Activated CD8-positive, alpha-beta T cell treated with anti-CD3 and anti-CD28 coated beads for 36 hours (primary cell): ENCODE measurements at regions not wholly inside any gene's neighbourhood (a gene's known extent, or its start where the extent isn't known, plus 50 kb on each side); places are given as distances from the start of the nearest gene placed in this dataset.

Experiments
- ATAC-seq: fragments of 200-7000 bp; cut with Tn5 transposase; one replicate; pipeline ENCODE4 v1.10.0; 2021; ENCODE audit warnings: mild to moderate bottlenecking, moderate library complexity
- CTCF ChIA-PET: fragments of 350-600 bp; sonication (Branson Sonifier 250); formaldehyde crosslinking; loops from one replicate; lab custom pipeline; 2021; ENCODE audit warnings: antibody characterized with exemption; lab: Charles Lee
- POLR2A ChIA-PET: fragments of 350-600 bp; sonication (Branson Sonifier 250); formaldehyde crosslinking; loops from one replicate; lab custom pipeline; 2021; ENCODE audit warnings: antibody characterized with exemption; lab: Charles Lee
- DNase-seq: peaks from one replicate; pipeline ENCODE4 v3.0.0-alpha.2; 2020
- H3K27ac Mint-ChIP-seq: one replicate; pipeline ENCODE4 v1.8.0; 2021; ENCODE audit warnings: mild to moderate bottlenecking, mixed read lengths
- H3K27me3 Mint-ChIP-seq: one replicate; pipeline ENCODE4 v1.8.0; 2021; ENCODE audit warnings: mixed read lengths
- H3K36me3 Mint-ChIP-seq: one replicate; pipeline ENCODE4 v1.8.0; 2021; ENCODE audit warnings: low read depth, mixed read lengths
- H3K4me1 Mint-ChIP-seq: one replicate; pipeline ENCODE4 v1.8.0; 2021; ENCODE audit warnings: low read depth, mixed read lengths
- H3K4me3 Mint-ChIP-seq: one replicate; pipeline ENCODE4 v1.8.0; 2021; ENCODE audit warnings: mild to moderate bottlenecking, moderate library complexity, mixed read lengths
- H3K9me3 Mint-ChIP-seq: one replicate; pipeline ENCODE4 v1.8.0; 2021; ENCODE audit warnings: mixed read lengths
- CTCF ChIP-seq: fragments of 200-600 bp; IDR thresholded peaks from one replicate; pipeline ENCODE4 v1.8.0; 2022; ENCODE audit warnings: antibody characterized with exemption, mild to moderate bottlenecking
- intact Hi-C: fragments of 100-400 bp; cut with micrococcal nuclease; formaldehyde crosslinking; loops from one replicate; pipeline ENCODE4 v1.10.0; 2022

DNA sequence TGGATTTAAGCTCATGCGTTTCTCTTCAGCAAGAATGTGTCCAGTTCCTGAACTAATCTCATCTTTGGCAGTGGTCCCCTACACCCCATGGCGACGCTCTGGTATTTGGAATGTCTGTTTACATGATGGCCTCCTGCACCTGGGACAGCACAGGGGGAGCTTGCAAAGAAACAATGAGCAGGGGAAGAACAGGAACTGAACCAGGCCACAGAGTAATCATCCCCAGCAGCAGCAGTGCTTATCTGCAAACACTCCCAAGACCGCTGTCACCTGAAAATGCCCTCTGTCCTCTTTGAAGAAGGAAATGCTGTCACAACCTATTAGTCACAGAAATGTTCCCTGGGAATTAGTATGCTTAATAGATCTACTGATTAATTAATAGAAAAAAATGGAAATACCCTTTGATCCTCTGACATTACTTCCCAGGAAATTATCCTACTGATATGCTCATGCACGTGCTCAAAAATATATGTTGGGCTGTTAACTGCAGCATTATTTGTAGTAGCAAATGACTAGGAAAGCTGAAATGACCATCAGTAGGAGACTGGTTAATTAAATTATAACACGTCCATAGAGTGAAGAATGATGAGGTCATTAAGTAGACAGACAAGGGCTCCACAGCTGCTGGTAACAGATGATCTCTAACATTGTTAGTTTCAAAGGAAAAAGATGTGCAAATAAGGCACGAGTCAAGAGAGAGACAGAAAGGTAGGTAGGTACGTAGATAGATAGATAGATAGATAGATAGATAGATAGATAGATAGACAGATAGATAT is 279.3 kb upstream of the FLRT2 start:
- Mint-ChIP-seq H3K4me1 (no peaks in the 10 kb centered on the region), H3K27me3 (no peaks in the 10 kb centered on the region), H3K36me3 (no peaks in the 10 kb centered on the region), H3K4me3 (no peak overlapping the region), H3K27ac (no peak overlapping the region), H3K9me3 (no peaks in the 10 kb centered on the region)
- intact Hi-C loops = no loop called here
- POLR2A ChIA-PET = no interaction called here
- DNase-seq (no peak), ATAC-seq (no peak)
- TF ChIP-seq CTCF = no peak
- CTCF ChIA-PET = no interaction called here

DNA sequence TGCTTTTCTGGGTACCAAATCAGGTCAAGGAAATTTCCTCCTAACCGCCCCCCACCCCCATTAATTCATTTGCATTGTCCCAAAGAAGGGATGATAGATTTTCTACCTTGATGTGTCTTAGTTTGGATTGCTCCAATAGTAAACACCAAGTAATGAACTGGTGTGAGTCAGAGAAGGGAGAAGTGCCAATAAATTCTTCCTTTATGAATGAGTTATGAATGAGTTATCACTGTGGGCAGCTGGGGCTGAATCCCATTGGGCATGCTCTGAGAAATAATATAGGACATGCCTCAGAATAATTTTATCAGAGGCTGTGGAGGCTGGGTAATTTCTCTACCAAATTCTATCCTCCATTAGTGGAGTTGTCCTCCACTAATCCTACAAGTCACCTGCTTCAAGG is 277.9 kb upstream of the FLRT2 start:
- no peaks in the 10 kb centered on the region for H3K4me1 Mint-ChIP-seq

GRCh38 chr14:85254711-85255110 is 275.2 kb upstream of the FLRT2 start:
- H3K36me3 Mint-ChIP-seq = no peaks in the 10 kb centered on the region
- H3K27me3 Mint-ChIP-seq = no peaks in the 10 kb centered on the region
- no peak overlapping the region for H3K4me3 Mint-ChIP-seq
- DNase-seq (no peak), ATAC-seq (no peak)
- H3K4me1 Mint-ChIP-seq = no peaks in the 10 kb centered on the region
- no peak for TF ChIP-seq CTCF
- H3K27ac Mint-ChIP-seq = no peak overlapping the region
- peaks cover 2% of the 10 kb centered on the region for H3K9me3 Mint-ChIP-seq
- intact Hi-C loops = no loop called here
- ChIA-PET CTCF (no interaction called here), POLR2A (interaction anchor here (0.6 kb wide), 1 partner anchor 1127 kb away, joined by 3 read pairs; no protein-coding TSS in a partner anchor)

More for the DNA sequence above, 277.9 kb upstream of the FLRT2 start:
- CTCF ChIA-PET = no interaction called here
- Mint-ChIP-seq H3K27ac (no peak overlapping the region), H3K9me3 (no peaks in the 10 kb centered on the region), H3K36me3 (no peaks in the 10 kb centered on the region), H3K4me3 (no peak overlapping the region), H3K27me3 (no peaks in the 10 kb centered on the region)
- no peak for DNase-seq
- no peak for TF ChIP-seq CTCF
- ATAC-seq = no peak
- intact Hi-C loops = no loop called here
- POLR2A ChIA-PET = no interaction called here

DNA sequence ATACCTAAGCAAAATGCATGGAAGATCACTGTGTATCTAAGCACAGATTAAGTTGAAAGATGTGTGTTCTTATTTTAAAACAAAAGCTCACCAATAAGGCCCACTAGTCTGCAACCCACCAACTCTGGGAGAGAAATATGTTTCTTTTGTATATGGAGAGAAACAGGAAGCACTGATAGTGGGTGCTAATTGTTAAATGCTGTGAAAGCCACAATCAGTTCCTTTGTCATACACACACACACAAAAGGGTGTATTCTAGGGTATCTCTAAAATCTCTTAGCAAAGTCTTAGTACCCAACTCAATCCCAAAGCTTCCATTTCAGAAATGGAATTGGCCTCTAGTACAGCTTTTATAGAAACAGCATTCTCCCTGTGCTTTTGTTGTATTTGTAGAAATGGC is 272.7 kb upstream of the FLRT2 start:
- ChIA-PET POLR2A (no interaction called here), CTCF (no interaction called here)
- intact Hi-C loops = no loop called here
- Mint-ChIP-seq H3K9me3 (peaks cover 5% of the 10 kb centered on the region), H3K4me3 (no peak overlapping the region), H3K27me3 (no peaks in the 10 kb centered on the region), H3K4me1 (no peaks in the 10 kb centered on the region), H3K27ac (no peak overlapping the region), H3K36me3 (no peaks in the 10 kb centered on the region)
- TF ChIP-seq CTCF = no peak
- DNase-seq (no peak), ATAC-seq (no peak)

GRCh38 chr14:85263916-85264675 is 265.8 kb upstream of the FLRT2 start:
- ATAC-seq (no peak), DNase-seq (no peak)
- peaks cover 5% of the 10 kb centered on the region for H3K9me3 Mint-ChIP-seq
- H3K4me3 Mint-ChIP-seq = no peak overlapping the region
- POLR2A ChIA-PET = no interaction called here
- H3K27ac Mint-ChIP-seq = no peak overlapping the region
- no peak for TF ChIP-seq CTCF
- no peaks in the 10 kb centered on the region for H3K4me1 Mint-ChIP-seq
- CTCF ChIA-PET = no interaction called here
- H3K36me3 Mint-ChIP-seq = no peaks in the 10 kb centered on the region
- intact Hi-C loops = no loop called here
- no peaks in the 10 kb centered on the region for H3K27me3 Mint-ChIP-seq
